ENCODE measurements at regions not wholly inside any gene's neighbourhood (a gene's known extent, or its start where the extent isn't known, plus 50 kb on each side); places are given as distances from the start of the nearest gene placed in this dataset.

GRCh38 chr17:77657839-77658238 lies 300.7 kb upstream of the TNRC6C start:
- no peak for TF ChIP-seq POLR2A (IDR thresholded peaks at IDR 0.05; ENCODE audit: low read depth, low read length)
- no peak for TF ChIP-seq TAF1 (IDR thresholded peaks at IDR 0.05; ENCODE audit: low read depth, low read length)
- no peak for TF ChIP-seq POLR2AphosphoS5 (IDR thresholded peaks at IDR 0.05; ENCODE audit: low read depth, low read length)
- TF ChIP-seq PAX5 (IDR thresholded peaks at IDR 0.05; ENCODE audit: insufficient read depth, low read length, severe bottlenecking), result no peak
- TF ChIP-seq SPI1 (IDR thresholded peaks at IDR 0.05; ENCODE audit: low read depth, low read length), result no peak
